Fibroblast of lung (primary cell): ENCODE measurements at regions not wholly inside any gene's neighbourhood (a gene's known extent, or its start where the extent isn't known, plus 50 kb on each side); places are given as distances from the start of the nearest gene placed in this dataset.

Experiments
- DNase-seq, 2 donors: peaks; one replicate each; pipeline versions ENCODE4 v3.0.0 to v3.0.0-alpha.2; 2010; ENCODE audit warnings: low read depth in 2 of 2
- H2AFZ ChIP-seq: 2 replicates; pipeline ENCODE4 v1.5.1; 2012; ENCODE audit warnings: low read length, control low read depth, inconsistent platforms
- H3K27ac ChIP-seq: 2 replicates; pipeline ENCODE4 v1.5.1; 2011; ENCODE audit warnings: low read length, control low read depth; ENCODE audit not compliant: insufficient read depth
- H3K27me3 ChIP-seq: 2 replicates; pipeline ENCODE4 v1.5.1; 2011; ENCODE audit warnings: mild to moderate bottlenecking, low read length; ENCODE audit not compliant: control insufficient read depth, insufficient read depth
- H3K36me3 ChIP-seq: 2 replicates; pipeline ENCODE4 v1.5.1; 2011; ENCODE audit warnings: low read length; ENCODE audit not compliant: control insufficient read depth, insufficient read depth
- H3K4me1 ChIP-seq: 2 replicates; pipeline ENCODE4 v1.5.1; 2011; ENCODE audit warnings: low read length; ENCODE audit not compliant: control insufficient read depth, insufficient read depth; ENCODE audit errors: extremely low read depth
- H3K4me2 ChIP-seq: 2 replicates; pipeline ENCODE4 v1.5.1; 2011; ENCODE audit warnings: low read length, control low read depth; ENCODE audit not compliant: insufficient read depth; ENCODE audit errors: extremely low read depth
- H3K4me3 ChIP-seq, 4 experiments: fragments of 200-600 bp in 1 of 4; sonication (generic) in 1 of 4; replicated peaks in 1 of 4; 2 replicates each; pipeline ENCODE4 v1.5.1; 2011 to 2016; ENCODE audit warnings: low read length in 4 of 4, low read depth in 3 of 4, mild to moderate bottlenecking in 3 of 4, control low read depth in 2 of 4, inconsistent platforms in 1 of 4, mixed read lengths in 1 of 4; ENCODE audit not compliant: insufficient read depth in 1 of 4; ENCODE audit errors: control extremely low read depth in 1 of 4
- H3K79me2 ChIP-seq: 2 replicates; pipeline ENCODE4 v1.5.1; 2012; ENCODE audit warnings: mild to moderate bottlenecking, low read length, inconsistent platforms; ENCODE audit not compliant: control insufficient read depth, insufficient read depth
- H3K9ac ChIP-seq: 2 replicates; pipeline ENCODE4 v1.5.1; 2011; ENCODE audit warnings: mild to moderate bottlenecking, low read length, control low read depth; ENCODE audit not compliant: insufficient read depth
- H3K9me3 ChIP-seq: 2 replicates; pipeline ENCODE4 v1.5.1; 2012; ENCODE audit warnings: low read depth, low read length; ENCODE audit not compliant: control insufficient read depth, insufficient read depth
- H4K20me1 ChIP-seq: 2 replicates; pipeline ENCODE4 v1.5.1; 2011; ENCODE audit warnings: low read length; ENCODE audit not compliant: control insufficient read depth, insufficient read depth; ENCODE audit errors: extremely low read depth
- EZH2 ChIP-seq: IDR thresholded peaks from 2 replicates; pipeline ENCODE4 v1.5.1; 2012; ENCODE audit warnings: low read length, control low read depth, mild to moderate bottlenecking; ENCODE audit errors: missing control alignments
- TF ChIP-seq, protein P1 (sequence below), 2 donors: IDR thresholded peaks in 1 of 2; conservative IDR thresholded peaks in 1 of 2; 1 replicate in 1 of 2; 2 replicates in 1 of 2; pipeline ENCODE4 v1.5.1; 2011 to 2012; ENCODE audit warnings: low read length in 2 of 2, control low read depth in 1 of 2, inconsistent platforms in 1 of 2, low read depth in 1 of 2, mild to moderate bottlenecking in 1 of 2

DNA sequence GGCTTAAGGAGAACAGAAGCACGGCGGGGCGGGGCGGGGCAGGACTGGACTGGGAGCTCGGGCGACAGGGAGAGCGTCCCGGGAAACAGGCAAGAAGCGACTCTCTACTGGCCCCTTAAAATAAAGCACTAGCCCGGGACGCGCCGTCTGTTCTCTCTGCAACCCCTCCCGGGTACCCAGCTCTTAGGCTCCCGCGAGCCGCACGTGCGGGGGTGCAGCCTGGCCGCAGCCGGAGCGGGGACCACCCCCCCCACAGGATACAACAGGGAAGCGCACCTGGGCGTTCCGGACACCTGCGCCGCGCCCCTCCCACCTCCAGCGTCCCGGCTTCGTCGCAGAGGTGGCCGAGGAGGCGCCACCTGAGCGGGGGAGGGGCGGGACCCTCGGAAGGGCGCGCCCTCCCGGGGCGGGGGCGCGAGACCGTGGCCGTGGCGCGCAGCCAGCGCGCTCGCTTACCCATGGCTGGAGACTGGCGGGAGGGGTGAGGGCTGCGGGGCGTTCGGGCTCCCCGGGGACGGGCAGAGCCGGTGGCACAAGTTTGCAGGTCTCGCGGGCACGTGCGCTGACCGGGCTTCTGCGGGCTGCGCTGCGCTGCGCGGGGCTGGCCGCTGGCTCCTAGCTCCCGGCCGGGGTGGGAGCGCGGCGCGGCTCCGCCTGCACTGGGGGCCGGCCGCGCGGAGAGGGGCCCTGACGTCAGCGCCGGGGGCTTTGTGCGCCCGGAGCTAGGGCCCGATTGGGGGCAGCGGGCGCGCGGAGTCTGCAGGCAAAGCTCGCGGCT lies 91.5 kb downstream of the GEMIN8 start:
- no peaks in the 10 kb centered on the region for H3K36me3 ChIP-seq
- no peaks in the 10 kb centered on the region for H3K9me3 ChIP-seq
- H3K79me2 ChIP-seq: no peaks in the 10 kb centered on the region
- H3K4me1 ChIP-seq: peaks cover 2% of the 10 kb centered on the region
- no peaks in the 10 kb centered on the region for H4K20me1 ChIP-seq
- peak overlapping the region; percentile 80 for H3K4me2 ChIP-seq
- H3K9ac ChIP-seq: peak overlapping the region; percentile 30
- no peak overlapping the region for H2AFZ ChIP-seq
- peak; percentile 6 to 8 for DNase-seq
- peak overlapping the region; percentile 38 to 68 (median 48) for H3K4me3 ChIP-seq
- peaks cover 14% of the 10 kb centered on the region for H3K27me3 ChIP-seq
- H3K27ac ChIP-seq: no peak overlapping the region
- TF ChIP-seq EZH2: no peak
- TF ChIP-seq, protein P1, sequence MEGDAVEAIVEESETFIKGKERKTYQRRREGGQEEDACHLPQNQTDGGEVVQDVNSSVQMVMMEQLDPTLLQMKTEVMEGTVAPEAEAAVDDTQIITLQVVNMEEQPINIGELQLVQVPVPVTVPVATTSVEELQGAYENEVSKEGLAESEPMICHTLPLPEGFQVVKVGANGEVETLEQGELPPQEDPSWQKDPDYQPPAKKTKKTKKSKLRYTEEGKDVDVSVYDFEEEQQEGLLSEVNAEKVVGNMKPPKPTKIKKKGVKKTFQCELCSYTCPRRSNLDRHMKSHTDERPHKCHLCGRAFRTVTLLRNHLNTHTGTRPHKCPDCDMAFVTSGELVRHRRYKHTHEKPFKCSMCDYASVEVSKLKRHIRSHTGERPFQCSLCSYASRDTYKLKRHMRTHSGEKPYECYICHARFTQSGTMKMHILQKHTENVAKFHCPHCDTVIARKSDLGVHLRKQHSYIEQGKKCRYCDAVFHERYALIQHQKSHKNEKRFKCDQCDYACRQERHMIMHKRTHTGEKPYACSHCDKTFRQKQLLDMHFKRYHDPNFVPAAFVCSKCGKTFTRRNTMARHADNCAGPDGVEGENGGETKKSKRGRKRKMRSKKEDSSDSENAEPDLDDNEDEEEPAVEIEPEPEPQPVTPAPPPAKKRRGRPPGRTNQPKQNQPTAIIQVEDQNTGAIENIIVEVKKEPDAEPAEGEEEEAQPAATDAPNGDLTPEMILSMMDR (conservative IDR thresholded peaks at IDR 0.05 in 1 of 2, IDR thresholded peaks at IDR 0.05 in 1 of 2; ENCODE audit: low read depth in 1 of 2, low read length in 2 of 2): no peak

DNA sequence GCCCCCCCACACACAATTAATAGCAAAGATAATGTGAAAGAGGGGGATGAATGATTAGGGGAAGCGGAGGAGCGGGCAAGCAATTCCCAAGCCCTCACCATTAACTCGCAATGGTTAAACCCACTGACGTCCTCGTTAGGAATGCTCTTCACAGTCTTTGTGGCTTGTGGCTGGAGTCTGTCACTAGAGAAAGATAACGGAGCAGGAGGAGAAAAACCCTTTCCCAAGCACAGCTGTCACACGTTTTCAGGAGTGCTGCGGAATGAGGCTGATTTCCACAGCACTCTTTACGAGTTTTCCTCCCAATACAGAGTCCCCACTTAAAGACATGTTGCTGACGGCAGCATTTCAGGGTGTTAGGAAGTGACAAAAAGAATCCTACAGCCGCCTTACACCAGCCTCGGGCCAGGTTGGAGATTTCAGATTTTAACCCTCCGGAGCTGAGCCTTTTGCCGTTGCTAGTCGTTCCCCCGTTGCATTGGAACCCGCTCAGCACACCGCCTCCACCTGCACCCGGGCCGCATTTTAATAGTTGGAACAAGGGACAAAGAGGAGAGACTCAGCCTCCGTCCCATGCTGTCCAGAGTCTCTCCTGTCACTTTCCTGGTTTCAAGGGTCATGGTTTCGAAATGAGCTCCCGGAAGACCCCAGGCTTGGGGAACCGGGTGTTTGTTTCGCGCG lies 92.2 kb downstream of the GEMIN8 start:
- H4K20me1 ChIP-seq: no peaks in the 10 kb centered on the region
- no peaks in the 10 kb centered on the region for H3K79me2 ChIP-seq
- no peak overlapping the region for H2AFZ ChIP-seq
- peaks cover 2% of the 10 kb centered on the region for H3K4me1 ChIP-seq
- DNase-seq: peak; percentile 45 to 78
- no peak overlapping the region for H3K27ac ChIP-seq
- TF ChIP-seq, protein P1 (conservative IDR thresholded peaks at IDR 0.05 in 1 of 2, IDR thresholded peaks at IDR 0.05 in 1 of 2; ENCODE audit: low read depth in 1 of 2, low read length in 2 of 2): no peak
- no peak for TF ChIP-seq EZH2
- H3K36me3 ChIP-seq: no peaks in the 10 kb centered on the region
- H3K9ac ChIP-seq: no peak overlapping the region
- peak overlapping the region; percentile 80 for H3K4me2 ChIP-seq
- peaks cover 14% of the 10 kb centered on the region for H3K27me3 ChIP-seq
- H3K9me3 ChIP-seq: no peaks in the 10 kb centered on the region
- H3K4me3 ChIP-seq: peak overlapping the region; percentile 38 to 68 (median 48)

DNA sequence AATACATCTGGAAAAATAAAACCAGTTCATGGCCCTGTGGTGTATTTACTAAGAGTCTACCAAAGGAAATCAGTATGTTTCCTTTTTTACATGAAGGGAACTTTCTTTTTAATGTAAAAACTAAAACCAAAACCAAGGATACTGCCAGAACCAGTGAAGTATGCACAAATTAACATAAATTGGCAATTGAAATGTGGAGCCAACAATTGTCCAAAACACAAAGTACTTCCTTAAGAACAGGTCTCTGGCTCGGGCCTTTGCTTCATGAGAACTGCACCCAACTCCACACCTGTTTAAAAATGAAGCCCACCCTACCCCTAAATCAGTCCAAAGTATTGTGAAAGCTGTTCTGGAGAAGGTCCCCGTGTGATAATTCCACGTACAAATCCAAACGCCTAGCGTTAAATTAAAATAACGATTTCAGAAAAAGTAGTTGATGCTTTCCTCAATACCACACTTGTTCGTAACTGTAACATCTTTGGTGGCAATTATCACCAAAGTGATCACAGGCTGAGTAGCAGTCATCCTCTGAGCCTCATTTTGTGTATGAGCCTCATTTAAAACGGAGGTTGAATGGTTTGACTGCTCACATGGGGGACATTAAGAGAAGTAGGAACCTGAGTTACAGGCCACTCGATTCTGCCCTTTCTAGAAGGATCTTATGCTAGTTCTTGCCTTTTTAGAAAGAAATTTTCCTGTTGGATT lies 93.0 kb downstream of the GEMIN8 start:
- H3K4me1 ChIP-seq: peaks cover 2% of the 10 kb centered on the region
- DNase-seq: no peak
- no peaks in the 10 kb centered on the region for H3K36me3 ChIP-seq
- no peaks in the 10 kb centered on the region for H3K9me3 ChIP-seq
- H4K20me1 ChIP-seq: no peaks in the 10 kb centered on the region
- TF ChIP-seq, protein P1 (conservative IDR thresholded peaks at IDR 0.05 in 1 of 2, IDR thresholded peaks at IDR 0.05 in 1 of 2; ENCODE audit: low read depth in 1 of 2, low read length in 2 of 2): no peak
- no peak for TF ChIP-seq EZH2
- H3K79me2 ChIP-seq: no peaks in the 10 kb centered on the region
- H3K27ac ChIP-seq: no peak overlapping the region
- no peak overlapping the region for H2AFZ ChIP-seq
- no peak overlapping the region for H3K9ac ChIP-seq
- no peak overlapping the region for H3K4me2 ChIP-seq
- H3K4me3 ChIP-seq: no peak overlapping the region
- H3K27me3 ChIP-seq: peaks cover 14% of the 10 kb centered on the region
